HG02938 (cell line): ENCODE measurements at regions not wholly inside any gene's neighbourhood (a gene's known extent, or its start where the extent isn't known, plus 50 kb on each side); places are given as distances from the start of the nearest gene placed in this dataset.

Source experiments
- ATAC-seq: cut with Tn5 transposase; IDR thresholded peaks from one replicate; pipeline ENCODE4 v1.9.1; 2021; ENCODE audit warnings: mild to moderate bottlenecking, moderate library complexity; ENCODE audit not compliant: unreplicated experiment

DNA sequence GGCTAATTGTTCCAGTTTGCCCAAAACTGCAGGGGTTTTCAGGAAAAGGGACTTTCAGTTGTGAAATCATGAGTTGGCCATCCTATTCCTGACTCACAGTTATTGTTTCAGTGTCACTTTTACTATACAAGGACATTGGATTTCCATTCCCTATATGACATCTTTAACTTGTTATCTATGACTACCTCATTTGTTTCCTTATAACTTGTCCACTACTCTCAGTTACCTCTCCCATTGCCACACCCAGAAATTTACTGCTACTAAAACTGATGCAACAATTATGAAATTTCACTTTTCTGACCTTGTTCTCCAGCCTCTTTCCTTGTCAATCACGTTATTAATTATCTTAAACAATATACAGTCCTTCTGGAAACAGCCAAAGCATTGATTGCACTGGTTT, 116.5 kb upstream of the ZNF804A start:
- ATAC-seq, result no peak

- no peak for ATAC-seq
These were observed 99.4 kb upstream of the ZNF804A start for GRCh38 chr2:184498936-184499335.

DNA sequence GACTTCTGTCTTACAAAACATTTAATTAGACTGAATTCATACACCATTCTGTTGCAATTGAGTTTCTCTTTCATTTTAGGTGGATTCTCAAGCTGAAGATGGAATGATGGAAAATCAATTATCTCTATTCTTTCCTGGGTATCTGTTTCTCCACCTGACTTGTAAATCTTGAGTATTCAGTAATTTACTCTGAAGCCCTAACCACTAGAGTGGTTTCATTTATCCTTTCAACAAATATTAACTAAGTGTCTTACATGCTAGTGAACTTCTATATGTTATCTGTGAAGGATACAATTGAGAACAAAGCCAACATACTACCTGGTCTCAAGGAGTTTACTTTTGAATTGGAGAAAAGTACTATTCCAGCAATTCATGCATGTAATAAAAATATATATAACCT, 94.1 kb upstream of the ZNF804A start:
- ATAC-seq, result no peak

GRCh38 chr2:184507254-184507653, 91.1 kb upstream of the ZNF804A start:
- no peak for ATAC-seq

GRCh38 chr2:184517402-184517801, 80.9 kb upstream of the ZNF804A start:
- no peak for ATAC-seq

DNA sequence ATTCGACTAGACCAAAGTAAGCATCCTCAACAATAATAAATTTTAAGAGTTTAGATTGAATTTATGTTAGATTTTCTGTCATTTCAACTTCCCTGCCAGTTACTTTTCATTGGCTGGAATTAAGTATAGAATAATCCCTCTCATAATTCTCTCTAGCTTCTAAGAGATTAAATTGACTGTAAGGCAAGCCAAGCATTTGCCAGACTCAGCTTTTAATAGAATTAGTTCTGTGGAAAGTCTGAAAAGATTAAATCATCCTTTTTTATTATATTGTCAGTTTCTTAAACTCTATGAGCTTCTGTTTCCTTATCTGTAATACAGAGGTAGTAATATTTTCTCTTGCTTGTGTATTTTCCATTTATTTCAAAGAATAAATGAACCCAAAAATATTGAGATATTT, 77.9 kb upstream of the ZNF804A start:
- no peak for ATAC-seq

GRCh38 chr2:184523732-184524131, 74.6 kb upstream of the ZNF804A start:
- ATAC-seq, result no peak

DNA sequence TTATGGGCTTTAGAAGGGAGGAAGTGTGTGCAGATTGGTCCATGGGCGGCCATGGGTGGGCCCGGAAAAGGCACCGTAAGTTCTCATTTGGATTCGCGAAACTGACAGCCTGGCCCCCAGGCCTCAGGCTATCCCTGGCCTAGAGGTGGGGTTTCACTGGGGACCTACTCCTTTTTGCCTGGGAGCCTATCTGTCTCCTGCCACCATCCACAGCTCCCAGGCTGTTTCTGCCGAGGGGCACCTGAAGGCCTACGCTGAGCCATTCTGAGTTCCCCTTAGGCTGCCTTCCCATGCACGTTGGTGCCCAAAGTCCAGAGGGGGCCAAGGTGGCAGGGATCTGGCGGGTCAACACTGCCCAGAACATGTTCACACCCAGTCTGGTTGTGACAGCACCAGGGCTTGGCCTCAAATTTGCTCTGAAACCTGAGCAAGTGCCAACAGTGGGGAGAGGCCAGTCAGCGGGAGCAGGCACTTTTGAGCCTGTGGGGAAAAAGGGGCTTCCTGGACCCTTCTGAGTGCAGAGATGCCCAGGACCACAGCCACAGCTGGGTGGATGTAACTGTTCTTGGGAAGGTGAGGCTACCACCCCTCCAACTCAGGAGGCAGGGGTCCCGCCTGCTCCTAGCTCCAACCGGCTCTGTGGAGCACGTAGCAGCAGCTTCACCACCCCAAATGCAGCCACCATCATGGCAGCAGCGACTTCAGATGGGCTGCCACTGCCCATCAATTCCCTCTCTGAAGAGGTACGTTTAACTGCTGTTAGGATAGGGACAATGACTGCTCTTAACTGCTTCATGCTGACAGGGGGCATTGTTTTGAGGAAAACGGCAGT, 73.6 kb upstream of the ZNF804A start:
- no peak for ATAC-seq

DNA sequence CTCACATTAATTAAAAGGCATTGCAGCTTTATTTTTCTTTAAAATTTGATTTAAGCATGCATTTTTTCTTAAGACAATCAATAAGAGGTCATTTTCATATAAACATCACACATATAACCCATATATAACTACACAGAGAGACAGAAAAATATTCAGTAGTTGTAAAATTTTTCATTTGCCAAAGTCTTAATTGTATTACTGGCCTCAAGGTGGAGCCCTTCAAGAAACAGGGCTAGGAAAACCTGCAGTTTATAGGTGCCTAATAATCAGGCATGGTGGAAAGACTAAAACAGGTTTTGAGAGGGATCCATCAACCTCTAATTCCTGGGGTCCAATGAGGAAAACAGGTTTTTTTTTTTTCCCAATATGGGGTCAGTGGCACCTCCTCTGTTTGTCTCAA, 71.3 kb upstream of the ZNF804A start:
- ATAC-seq, result no peak

DNA sequence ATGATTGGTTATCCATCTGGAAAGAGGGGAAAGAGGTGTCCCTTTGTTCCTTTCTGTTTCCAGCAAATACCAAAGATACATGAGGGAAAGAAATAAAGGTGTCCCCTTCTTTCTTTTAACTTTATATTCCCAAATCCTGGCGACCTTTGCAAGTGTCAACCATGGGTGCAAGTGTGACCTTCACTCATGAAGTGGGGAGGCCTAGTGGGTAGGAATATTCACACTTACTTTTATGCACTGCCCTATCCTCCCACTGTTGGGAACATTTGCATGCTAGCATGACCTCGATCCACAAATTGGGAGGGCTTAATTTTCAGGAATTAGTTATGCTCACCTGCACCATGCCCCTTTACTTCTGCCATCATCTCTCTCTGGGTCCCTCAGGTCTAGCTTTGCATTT, 70.2 kb upstream of the ZNF804A start:
- ATAC-seq, result no peak

- ATAC-seq, result no peak
These were observed 68.1 kb upstream of the ZNF804A start for GRCh38 chr2:184530239-184530638.

DNA sequence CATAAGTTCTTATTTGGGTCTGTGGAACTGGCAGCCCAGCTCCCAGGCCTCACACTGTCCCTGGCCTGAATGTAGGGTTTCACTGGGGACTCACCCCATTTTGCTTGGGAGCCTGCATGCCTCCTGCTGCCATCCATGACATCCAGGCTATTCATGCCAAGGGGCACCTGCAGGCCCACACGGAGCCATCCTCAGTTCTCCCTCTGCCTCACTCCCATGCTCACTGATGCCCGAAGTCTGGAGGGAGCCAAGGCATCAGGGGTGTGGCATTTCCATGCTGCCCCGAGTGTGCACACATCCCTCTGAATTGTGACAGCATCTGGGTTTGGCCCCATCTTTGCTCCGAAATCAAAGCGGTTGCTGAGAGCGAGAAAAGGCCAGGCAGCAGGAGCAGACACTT, 67.4 kb upstream of the ZNF804A start:
- ATAC-seq, result no peak

GRCh38 chr2:184532551-184532950, 65.8 kb upstream of the ZNF804A start:
- ATAC-seq, result no peak

DNA sequence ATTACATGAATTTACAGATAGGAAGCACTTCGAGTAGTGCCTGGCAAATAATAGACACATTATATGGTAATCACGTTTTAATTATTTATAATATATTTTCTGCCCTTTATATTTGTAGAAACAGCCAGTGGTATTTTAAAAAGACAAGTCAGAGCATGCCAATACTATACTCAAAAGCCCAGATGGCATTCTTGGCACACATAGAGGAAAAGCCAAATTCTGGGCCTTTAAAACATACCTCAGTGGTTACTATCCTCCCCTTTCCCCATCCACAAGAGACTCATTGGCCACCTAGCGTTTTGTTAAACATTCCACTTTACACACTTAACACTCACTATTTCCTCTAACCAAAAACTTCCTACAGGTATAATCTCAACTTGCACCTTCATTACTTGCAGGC, 63.3 kb upstream of the ZNF804A start:
- no peak for ATAC-seq

DNA sequence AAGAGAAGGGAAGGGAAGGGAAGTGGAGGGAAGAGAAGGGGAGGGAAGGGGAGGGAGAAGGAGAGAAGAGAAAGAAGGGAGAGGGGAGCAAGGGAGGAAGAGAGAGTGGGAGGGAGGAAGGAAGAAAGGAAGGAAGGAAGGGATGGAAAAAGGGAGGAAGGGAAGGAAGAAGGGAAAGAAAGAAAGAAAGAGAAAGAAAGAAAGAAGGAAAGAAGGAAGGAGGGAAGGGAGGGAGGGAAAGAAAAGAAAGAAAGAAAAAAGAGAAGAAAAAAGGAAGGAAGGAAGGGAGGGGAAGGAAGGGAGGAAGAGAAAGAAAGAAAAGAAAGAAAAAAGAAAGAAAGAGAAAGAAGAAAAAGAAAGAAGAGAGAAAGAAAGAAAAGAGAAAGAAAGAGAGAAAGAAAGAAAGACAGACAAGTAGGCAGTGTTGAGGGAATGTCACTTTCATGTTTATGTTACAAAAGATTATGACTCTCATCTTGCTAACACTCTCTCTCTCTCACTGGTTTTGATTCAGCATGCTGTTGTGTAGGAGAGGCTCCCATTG, 58.0 kb upstream of the ZNF804A start:
- no peak for ATAC-seq

DNA sequence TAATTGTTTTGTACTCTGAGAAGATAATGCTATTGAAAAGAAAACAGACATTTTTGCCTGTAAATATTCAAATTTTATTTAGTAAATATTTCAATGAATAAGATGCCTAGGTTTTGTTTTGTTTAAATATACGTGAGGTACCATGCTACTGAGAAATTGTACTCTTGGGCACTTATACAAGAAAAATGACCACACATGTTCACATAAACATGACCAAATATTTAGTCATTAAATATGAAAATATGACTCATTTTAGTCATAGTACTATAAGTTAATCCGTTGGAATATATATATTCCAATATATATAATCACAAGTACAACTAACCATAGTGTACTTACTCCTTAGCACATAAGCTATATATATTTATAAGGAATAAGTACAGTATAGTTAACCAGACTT, 56.7 kb upstream of the ZNF804A start:
- ATAC-seq, result no peak

DNA sequence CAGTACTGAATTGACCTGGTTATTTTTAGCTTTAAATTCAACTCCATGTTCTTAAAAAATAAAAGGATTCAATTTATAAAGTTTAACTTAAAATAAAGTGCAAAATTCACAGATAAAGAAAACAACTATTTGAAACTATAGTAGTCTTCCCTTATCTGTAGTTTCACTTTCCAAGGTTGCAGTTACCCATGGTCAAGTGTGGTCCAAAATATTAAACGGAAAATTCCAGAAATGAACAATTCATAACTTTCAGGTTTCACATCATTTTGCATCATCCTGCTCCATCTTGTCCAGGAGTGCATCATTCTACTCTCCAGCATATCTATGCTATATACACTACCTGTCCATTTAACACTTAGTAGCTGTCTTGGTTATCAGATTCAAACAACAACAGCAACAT, 54.5 kb upstream of the ZNF804A start:
- no peak for ATAC-seq
